Skeletal muscle tissue (tissue), 3 donors: ENCODE measurements at regions not wholly inside any gene's neighbourhood (a gene's known extent, or its start where the extent isn't known, plus 50 kb on each side); places are given as distances from the start of the nearest gene placed in this dataset.
"Not testable (repeated sequence)": the region's sequence is repeated elsewhere in the genome, so short reads cannot be mapped to it uniquely, and the experiment has no call there.

ENCODE experiments used
- H3K27ac ChIP-seq: one replicate; pipeline ENCODE4 v1.7.0; 2013; ENCODE audit warnings: mild to moderate bottlenecking, low read depth, low read length, inconsistent platforms
- H3K27me3 ChIP-seq, 3 donors: one replicate each; pipeline ENCODE4 v1.7.0; 2013; ENCODE audit warnings: low read length in 3 of 3; ENCODE audit not compliant: control insufficient read depth in 3 of 3, insufficient read depth in 3 of 3
- H3K36me3 ChIP-seq, 3 donors: one replicate each; pipeline ENCODE4 v1.7.0; 2013; ENCODE audit warnings: low read length in 3 of 3; ENCODE audit not compliant: control insufficient read depth in 3 of 3, insufficient read depth in 3 of 3
- H3K4me1 ChIP-seq, 3 donors: one replicate each; pipeline ENCODE4 v1.7.0; 2013; ENCODE audit warnings: low read length in 3 of 3, mild to moderate bottlenecking in 3 of 3; ENCODE audit not compliant: control insufficient read depth in 3 of 3, insufficient read depth in 3 of 3
- H3K4me3 ChIP-seq, 3 donors: one replicate each; pipeline ENCODE4 v1.7.0; 2013; ENCODE audit warnings: low read length in 3 of 3
- H3K9ac ChIP-seq, 3 donors: one replicate each; pipeline ENCODE4 v1.7.0; 2013; ENCODE audit warnings: low read length in 3 of 3, mild to moderate bottlenecking in 3 of 3, moderate library complexity in 2 of 3, low read depth in 1 of 3
- H3K9me3 ChIP-seq, 3 donors: one replicate each; pipeline ENCODE4 v1.7.0; 2013; ENCODE audit warnings: low read length in 3 of 3; ENCODE audit not compliant: control insufficient read depth in 3 of 3
- donor health status: Osteomylitis.

GRCh38 chr12:47307680-47308399 is 228.1 kb upstream of the AMIGO2 start:
- Histone ChIP-seq H3K9ac (no peak overlapping the region), H3K4me1 (no peaks in the 10 kb centered on the region), H3K4me3 (peak overlapping the region in 1 of 3 donors; percentile 12), H3K27me3 (no peaks in the 10 kb centered on the region), H3K27ac (no peak overlapping the region), H3K9me3 (peaks cover 0 to 2% (median 0%) of the 10 kb centered on the region in 3 donors), H3K36me3 (no peaks in the 10 kb centered on the region)

GRCh38 chr12:47306773-47307679 is 227.3 kb upstream of the AMIGO2 start:
- not testable (repeated sequence) for H3K4me1 ChIP-seq, H3K9me3 ChIP-seq, H3K27me3 ChIP-seq, H3K27ac ChIP-seq, H3K4me3 ChIP-seq, H3K36me3 ChIP-seq, H3K9ac ChIP-seq

GRCh38 chr12:47306130-47306529 is 226.4 kb upstream of the AMIGO2 start:
- Histone ChIP-seq H3K9me3 (peaks cover 0 to 2% (median 0%) of the 10 kb centered on the region in 3 donors), H3K9ac (no peak overlapping the region), H3K4me3 (no peak overlapping the region), H3K36me3 (no peaks in the 10 kb centered on the region), H3K27ac (no peak overlapping the region), H3K27me3 (no peaks in the 10 kb centered on the region), H3K4me1 (no peaks in the 10 kb centered on the region)

DNA sequence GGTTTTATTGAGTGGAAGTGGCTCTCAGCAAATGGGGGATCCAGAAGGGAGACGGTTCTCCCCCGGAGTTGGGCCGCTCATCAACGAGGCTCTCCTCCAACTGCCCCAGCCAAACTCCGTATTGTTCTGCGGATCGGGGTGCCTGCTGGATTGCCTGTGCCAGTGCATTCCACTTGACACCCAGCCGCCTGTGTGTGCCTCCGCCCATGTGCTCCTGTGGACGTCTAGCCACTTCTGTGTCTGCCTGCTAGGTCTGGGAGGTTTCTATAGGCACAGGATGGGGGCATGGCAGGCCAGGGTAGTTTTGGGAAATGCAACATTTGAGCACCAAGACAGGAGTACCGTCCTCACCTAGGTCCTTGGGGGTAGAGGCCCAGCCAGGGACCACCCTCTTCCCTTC is 225.7 kb upstream of the AMIGO2 start:
- H3K9me3 ChIP-seq, result peaks cover 0 to 2% (median 0%) of the 10 kb centered on the region in 3 donors
- no peak overlapping the region for H3K4me3 ChIP-seq
- no peak overlapping the region for H3K27ac ChIP-seq
- H3K36me3 ChIP-seq, result no peaks in the 10 kb centered on the region
- H3K9ac ChIP-seq, result no peak overlapping the region
- no peaks in the 10 kb centered on the region for H3K4me1 ChIP-seq
- no peaks in the 10 kb centered on the region for H3K27me3 ChIP-seq

GRCh38 chr12:47303995-47304560 is 224.3 kb upstream of the AMIGO2 start:
- H3K4me3 ChIP-seq, result no peak overlapping the region
- H3K27me3 ChIP-seq, result no peaks in the 10 kb centered on the region
- no peaks in the 10 kb centered on the region for H3K4me1 ChIP-seq
- no peak overlapping the region for H3K27ac ChIP-seq
- no peak overlapping the region for H3K9ac ChIP-seq
- peaks cover 0 to 2% (median under 1%) of the 10 kb centered on the region in 3 donors for H3K9me3 ChIP-seq
- no peaks in the 10 kb centered on the region for H3K36me3 ChIP-seq

GRCh38 chr12:47303207-47303606 is 223.4 kb upstream of the AMIGO2 start:
- H3K27me3 ChIP-seq, result no peaks in the 10 kb centered on the region
- H3K4me1 ChIP-seq, result no peaks in the 10 kb centered on the region
- no peak overlapping the region for H3K27ac ChIP-seq
- no peak overlapping the region for H3K9ac ChIP-seq
- no peaks in the 10 kb centered on the region for H3K36me3 ChIP-seq
- no peak overlapping the region for H3K4me3 ChIP-seq
- peaks cover 0 to 3% (median 2%) of the 10 kb centered on the region in 3 donors for H3K9me3 ChIP-seq

DNA sequence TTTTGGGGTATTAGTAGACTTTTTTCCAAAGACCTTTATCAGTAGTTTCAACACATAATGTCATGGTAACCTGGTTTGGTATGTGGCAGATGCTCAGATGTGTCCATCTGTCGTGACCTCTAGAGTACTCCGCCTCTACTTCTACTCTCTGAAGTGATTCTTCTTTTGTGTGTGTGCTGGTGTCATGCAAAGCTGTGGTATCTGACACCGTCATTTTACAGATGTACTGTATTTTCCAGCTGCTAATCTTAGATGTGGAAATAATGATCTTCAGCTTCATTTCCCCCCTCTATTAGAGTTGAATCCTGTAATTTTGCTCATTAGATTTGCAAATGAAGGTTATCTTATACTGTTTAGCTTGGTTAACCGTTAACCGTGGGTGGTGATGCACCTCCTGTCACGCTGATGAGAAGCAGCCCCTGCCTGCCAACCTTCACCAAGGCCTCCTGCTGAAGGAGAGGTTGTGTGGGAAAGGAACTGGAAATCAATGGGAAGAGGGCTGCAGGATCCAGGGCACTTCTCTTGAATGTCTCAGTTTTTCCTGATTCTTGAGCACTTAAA is 222.4 kb upstream of the AMIGO2 start:
- Histone ChIP-seq H3K27me3 (no peaks in the 10 kb centered on the region), H3K4me1 (no peaks in the 10 kb centered on the region), H3K27ac (no peak overlapping the region), H3K4me3 (no peak overlapping the region), H3K9me3 (peaks cover 0 to 3% (median 2%) of the 10 kb centered on the region in 3 donors), H3K9ac (no peak overlapping the region), H3K36me3 (no peaks in the 10 kb centered on the region)

- H3K4me3 ChIP-seq, result no peak overlapping the region
- peaks cover 0 to 3% (median 0%) of the 10 kb centered on the region in 3 donors for H3K9me3 ChIP-seq
- no peak overlapping the region for H3K27ac ChIP-seq
- no peaks in the 10 kb centered on the region for H3K36me3 ChIP-seq
- H3K27me3 ChIP-seq, result no peaks in the 10 kb centered on the region
- H3K4me1 ChIP-seq, result no peaks in the 10 kb centered on the region
- H3K9ac ChIP-seq, result no peak overlapping the region
Observed at GRCh38 chr12:47299586-47299985, 219.8 kb upstream of the AMIGO2 start.

- Histone ChIP-seq H3K27ac (no peak overlapping the region), H3K4me1 (no peaks in the 10 kb centered on the region), H3K27me3 (no peaks in the 10 kb centered on the region), H3K9ac (no peak overlapping the region), H3K9me3 (peaks cover 0 to 3% (median 0%) of the 10 kb centered on the region in 3 donors), H3K36me3 (no peaks in the 10 kb centered on the region), H3K4me3 (no peak overlapping the region)
Observed at GRCh38 chr12:47297993-47298392, 218.2 kb upstream of the AMIGO2 start.
